Esophagus muscularis mucosa (tissue), 4 donors: ENCODE measurements at regions not wholly inside any gene's neighbourhood (a gene's known extent, or its start where the extent isn't known, plus 50 kb on each side); places are given as distances from the start of the nearest gene placed in this dataset.

Experiments
- DNase-seq: peaks from one replicate; pipeline ENCODE4 v3.0.0-alpha.2; 2017; ENCODE audit errors: extremely low spot score
- H3K27ac ChIP-seq, 4 donors: fragments of 200-600 bp; sonication (generic); replicated peaks in 1 of 4; 1 replicate in 3 of 4; 2 replicates in 1 of 4; pipeline ENCODE4 v1.5.1; 2016 to 2019; ENCODE audit warnings: mild to moderate bottlenecking in 1 of 4
- H3K27me3 ChIP-seq, 4 donors: fragments of 200-600 bp; sonication (generic); one replicate each; pipeline versions ENCODE4 v1.5.1 to v1.6.0; 2016 to 2019
- H3K36me3 ChIP-seq, 4 donors: fragments of 200-600 bp; sonication (generic); one replicate each; pipeline ENCODE4 v1.5.1; 2016 to 2019
- H3K4me1 ChIP-seq, 4 donors: fragments of 200-600 bp; sonication (generic); one replicate each; pipeline ENCODE4 v1.5.1; 2016 to 2019
- H3K4me3 ChIP-seq, 4 donors: fragments of 200-600 bp; sonication (generic); 1 replicate in 2 of 4; 2 replicates in 2 of 4; pipeline ENCODE4 v1.5.1; 2016 to 2019; ENCODE audit warnings: mild to moderate bottlenecking in 4 of 4, moderate library complexity in 1 of 4
- H3K9me3 ChIP-seq, 4 donors: fragments of 200-600 bp; sonication (generic); 1 replicate in 3 of 4; 2 replicates in 1 of 4; pipeline ENCODE4 v1.5.1; 2016 to 2019
- EP300 ChIP-seq: sonication (generic); formaldehyde crosslinking; IDR thresholded peaks from one replicate; pipeline ENCODE4 v1.6.1; 2017; ENCODE audit warnings: antibody characterized with exemption
- POLR2A ChIP-seq: fragments of 450-650 bp; IDR thresholded peaks from one replicate; pipeline ENCODE4 v1.6.1; 2017; ENCODE audit warnings: antibody characterized with exemption, moderate library complexity, mild to moderate bottlenecking, low read depth
- POLR2AphosphoS5 ChIP-seq, 2 donors: sonication (generic); formaldehyde crosslinking; IDR thresholded peaks; one replicate each; pipeline ENCODE4 v1.6.1; 2017; ENCODE audit warnings: antibody characterized with exemption in 2 of 2
- WGBS: methylation state at CpG from one replicate; pipeline ENCODE4 v1.1.5; 2018; 5-methylcytosine and 5-hydroxymethylcytosine counted together
- intact Hi-C: fragments of 100-400 bp; cut with DNase I; formaldehyde crosslinking; loops from one replicate; pipeline ENCODE4 v1.15.1; 2023
- TF ChIP-seq, protein P1 (sequence below), 3 experiments: fragments of 200-600 bp in 2 of 3; fragments of 450-650 bp in 1 of 3; sonication (generic) in 2 of 3; IDR thresholded peaks; one replicate each; pipeline ENCODE4 v1.5.1; 2017 to 2019; ENCODE audit warnings: antibody characterized with exemption in 3 of 3, mild to moderate bottlenecking in 2 of 3, moderate library complexity in 1 of 3

DNA sequence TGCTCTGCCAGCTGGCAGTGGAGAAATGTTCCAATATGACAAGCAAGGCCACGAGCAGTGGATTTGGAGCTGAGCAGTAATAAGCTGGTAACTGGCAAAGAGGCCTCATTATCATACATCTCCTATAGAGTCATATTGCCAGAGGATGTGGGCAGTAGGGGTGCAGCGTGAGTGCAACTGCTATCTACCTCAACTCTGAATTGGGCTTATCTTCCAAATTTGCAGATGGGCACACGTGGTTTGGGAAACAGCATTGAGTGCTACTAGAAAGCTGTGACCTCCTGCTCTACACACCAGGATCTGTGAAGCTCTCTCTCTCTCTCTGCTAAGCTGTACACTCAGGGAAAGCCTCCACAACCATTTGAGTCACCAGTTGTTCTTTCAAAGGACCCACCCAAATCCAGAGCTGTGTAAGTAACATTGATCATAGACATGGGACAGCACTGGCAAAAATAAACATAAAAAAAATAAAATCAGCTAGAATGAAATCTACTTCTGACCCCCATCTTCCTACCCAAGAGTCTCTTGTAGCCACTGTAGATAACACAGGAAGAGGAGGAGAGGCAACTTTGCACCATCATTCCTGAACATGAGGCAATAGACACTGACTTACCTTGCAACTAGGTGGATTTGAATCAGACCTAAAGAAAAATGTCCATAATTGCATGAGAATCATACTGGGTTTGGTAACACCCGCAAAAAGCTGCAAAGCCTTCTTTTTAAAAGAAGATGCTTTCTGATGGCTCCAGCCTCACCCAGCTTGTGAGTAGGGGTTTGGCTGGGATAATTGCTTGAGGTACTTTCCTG, 82.9 kb upstream of the THBS1 start:
- H3K36me3 ChIP-seq, result no peaks in the 10 kb centered on the region
- 57% methylated on average over 3 of the region's 4 CpGs for WGBS

DNA sequence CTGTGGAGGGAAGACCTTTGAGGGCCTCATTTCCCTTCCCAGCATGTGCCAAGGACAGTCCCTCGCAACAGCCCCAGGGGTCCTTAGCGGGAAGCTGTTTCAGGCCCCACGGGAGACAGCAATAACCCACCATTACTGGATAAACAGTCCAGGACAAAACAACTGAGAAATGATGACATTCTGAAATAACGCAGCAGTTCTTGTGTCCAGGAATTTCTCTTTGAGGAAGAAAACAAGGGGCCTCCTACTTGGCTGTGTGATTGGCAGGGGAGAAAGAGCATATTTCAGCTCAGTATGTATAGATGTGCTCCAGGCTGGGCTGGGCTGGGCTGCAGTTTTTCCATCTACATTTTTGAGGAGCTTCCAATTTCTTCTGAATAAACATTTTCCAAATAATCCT, 82.2 kb upstream of the THBS1 start:
- intact Hi-C loops, result no loop called here
- TF ChIP-seq, protein P1, sequence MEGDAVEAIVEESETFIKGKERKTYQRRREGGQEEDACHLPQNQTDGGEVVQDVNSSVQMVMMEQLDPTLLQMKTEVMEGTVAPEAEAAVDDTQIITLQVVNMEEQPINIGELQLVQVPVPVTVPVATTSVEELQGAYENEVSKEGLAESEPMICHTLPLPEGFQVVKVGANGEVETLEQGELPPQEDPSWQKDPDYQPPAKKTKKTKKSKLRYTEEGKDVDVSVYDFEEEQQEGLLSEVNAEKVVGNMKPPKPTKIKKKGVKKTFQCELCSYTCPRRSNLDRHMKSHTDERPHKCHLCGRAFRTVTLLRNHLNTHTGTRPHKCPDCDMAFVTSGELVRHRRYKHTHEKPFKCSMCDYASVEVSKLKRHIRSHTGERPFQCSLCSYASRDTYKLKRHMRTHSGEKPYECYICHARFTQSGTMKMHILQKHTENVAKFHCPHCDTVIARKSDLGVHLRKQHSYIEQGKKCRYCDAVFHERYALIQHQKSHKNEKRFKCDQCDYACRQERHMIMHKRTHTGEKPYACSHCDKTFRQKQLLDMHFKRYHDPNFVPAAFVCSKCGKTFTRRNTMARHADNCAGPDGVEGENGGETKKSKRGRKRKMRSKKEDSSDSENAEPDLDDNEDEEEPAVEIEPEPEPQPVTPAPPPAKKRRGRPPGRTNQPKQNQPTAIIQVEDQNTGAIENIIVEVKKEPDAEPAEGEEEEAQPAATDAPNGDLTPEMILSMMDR (IDR thresholded peaks at IDR 0.05), result no peak
- no peak for TF ChIP-seq POLR2AphosphoS5 (IDR thresholded peaks at IDR 0.05)
- TF ChIP-seq EP300, result no peak
- no peak for TF ChIP-seq POLR2A
- peaks cover 26 to 54% (median 52%) of the 10 kb centered on the region in 4 donors for H3K4me1 ChIP-seq
- no peaks in the 10 kb centered on the region for H3K36me3 ChIP-seq
- H3K27me3 ChIP-seq, result no peaks in the 10 kb centered on the region
- H3K4me3 ChIP-seq, result no peak overlapping the region
- H3K9me3 ChIP-seq, result no peaks in the 10 kb centered on the region
- peak overlapping the region; percentile 59 to 81 (median 64) for H3K27ac ChIP-seq
- 45% methylated on average over 4 of the region's 4 CpGs for WGBS
- DNase-seq, result no peak

More for the DNA sequence above, 82.9 kb upstream of the THBS1 start:
- TF ChIP-seq, protein P1 (IDR thresholded peaks at IDR 0.05), result no peak
- TF ChIP-seq POLR2A, result no peak
- TF ChIP-seq POLR2AphosphoS5 (IDR thresholded peaks at IDR 0.05), result no peak
- TF ChIP-seq EP300, result no peak
- no peaks in the 10 kb centered on the region for H3K9me3 ChIP-seq
- H3K4me1 ChIP-seq, result peaks cover 26 to 54% (median 51%) of the 10 kb centered on the region in 4 donors
- DNase-seq, result no peak
- no peaks in the 10 kb centered on the region for H3K27me3 ChIP-seq
- intact Hi-C loops, result no loop called here
- H3K4me3 ChIP-seq, result no peak overlapping the region
- H3K27ac ChIP-seq, result peak overlapping the region; percentile 59 to 81 (median 64)

DNA sequence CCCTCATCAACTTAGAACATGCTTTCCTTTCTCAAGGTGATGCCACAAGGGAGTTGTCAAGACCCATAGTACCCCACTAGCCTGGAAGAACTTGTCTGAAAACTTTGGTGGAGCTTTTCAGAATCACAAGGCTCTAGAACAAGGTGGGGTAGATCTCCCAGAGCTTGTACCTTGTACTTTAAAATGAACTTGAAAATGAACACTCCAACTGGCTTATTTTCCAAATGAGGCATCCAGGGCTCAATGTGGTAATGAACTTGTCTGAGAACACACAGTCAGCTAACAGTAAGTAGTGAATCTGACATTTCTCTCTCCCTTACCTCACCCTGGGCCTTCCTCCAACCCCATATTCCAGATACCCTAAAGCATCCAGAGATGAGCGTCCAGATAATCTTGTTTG, 81.8 kb upstream of the THBS1 start:
- TF ChIP-seq EP300 (no peak), POLR2A (no peak), POLR2AphosphoS5 (IDR thresholded peaks at IDR 0.05) (no peak)
- TF ChIP-seq, protein P1 (IDR thresholded peaks at IDR 0.05), result no peak
- intact Hi-C loops, result no loop called here
- WGBS, result 50% methylated on average over 1 of the region's 1 CpG
- no peak for DNase-seq
- H3K4me3 ChIP-seq, result no peak overlapping the region
- H3K36me3 ChIP-seq, result no peaks in the 10 kb centered on the region
- H3K27me3 ChIP-seq, result no peaks in the 10 kb centered on the region
- H3K9me3 ChIP-seq, result no peaks in the 10 kb centered on the region
- peaks cover 26 to 57% (median 56%) of the 10 kb centered on the region in 4 donors for H3K4me1 ChIP-seq
- H3K27ac ChIP-seq, result peak overlapping the region; percentile 59 to 81 (median 64)

DNA sequence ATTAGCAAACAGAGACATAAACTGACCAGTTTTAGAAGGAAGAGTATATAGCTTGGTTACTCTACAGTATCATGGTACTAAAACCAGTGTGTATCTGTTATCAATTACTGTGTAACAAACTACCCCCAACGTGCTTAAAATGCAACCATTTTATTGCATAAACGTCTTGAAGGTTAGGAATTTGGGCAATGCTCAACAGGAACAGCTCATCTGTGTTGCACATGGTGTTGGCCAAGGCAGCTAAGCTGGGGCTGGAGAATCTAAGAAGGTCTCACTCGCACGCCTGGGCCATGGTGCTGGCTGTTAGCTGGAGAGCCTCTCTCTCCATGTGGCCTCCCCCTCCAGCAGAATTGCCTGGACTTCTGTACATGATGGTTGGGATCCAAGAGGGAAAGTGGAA, 81.2 kb upstream of the THBS1 start:
- no peaks in the 10 kb centered on the region for H3K27me3 ChIP-seq
- WGBS, result 65% methylated on average over 2 of the region's 4 CpGs
- no peak for TF ChIP-seq POLR2AphosphoS5 (IDR thresholded peaks at IDR 0.05)
- TF ChIP-seq, protein P1 (IDR thresholded peaks at IDR 0.05), result no peak
- no peak for TF ChIP-seq POLR2A
- no peak for TF ChIP-seq EP300
- H3K4me1 ChIP-seq, result peaks cover 26 to 63% (median 61%) of the 10 kb centered on the region in 4 donors
- no peaks in the 10 kb centered on the region for H3K36me3 ChIP-seq
- H3K9me3 ChIP-seq, result no peaks in the 10 kb centered on the region
- H3K4me3 ChIP-seq, result no peak overlapping the region
- DNase-seq, result no peak
- H3K27ac ChIP-seq, result peak overlapping the region in 2 of 4 donors; percentile 59 to 81
- intact Hi-C loops, result loop anchor here (10.0 kb wide), 1 partner anchor 325 kb away; no protein-coding TSS in a partner anchor
